Caco-2 (cell line): ENCODE measurements at regions not wholly inside any gene's neighbourhood (a gene's known extent, or its start where the extent isn't known, plus 50 kb on each side); places are given as distances from the start of the nearest gene placed in this dataset.

Source experiments
- BruUV-seq: library from RNA; stranded (reverse); fragments of 400-500 nt; replicated peaks from 2 replicates; lab custom pipeline; 2021; lab: Mats Ljungman, UMichigan
- CTCF ChIA-PET: fragments of 300-600 bp; sonication (Branson Sonifier 250); formaldehyde crosslinking; loops from one replicate; lab custom pipeline; 2022; ENCODE audit warnings: antibody characterized with exemption; lab: Charles Lee
- POLR2A ChIA-PET: fragments of 300-600 bp; sonication (Branson Sonifier 250); formaldehyde crosslinking; loops from one replicate; lab custom pipeline; 2022; ENCODE audit warnings: antibody characterized with exemption; lab: Charles Lee
- DNase-seq, 2 experiments: peaks; one replicate each; pipeline versions ENCODE4 v3.0.0 to v3.0.0-alpha.2; 2020 to 2022
- H3K27me3 ChIP-seq: replicated peaks from 2 replicates; pipeline ENCODE4 v1.6.0; 2011; ENCODE audit warnings: low read length; ENCODE audit not compliant: control insufficient read depth, insufficient read depth
- H3K36me3 ChIP-seq: 2 replicates; pipeline ENCODE4 v1.5.1; 2011; ENCODE audit warnings: low read length; ENCODE audit not compliant: control insufficient read depth, insufficient read depth
- H3K4me1 ChIP-seq: fragments of 250-450 bp; sonication (Bioruptor Pico); 2 replicates; pipeline ENCODE4 v1.5.1; 2020; ENCODE audit warnings: mild to moderate bottlenecking
- H3K4me3 ChIP-seq: 2 replicates; pipeline ENCODE4 v1.5.1; 2011; ENCODE audit warnings: low read depth, mild to moderate bottlenecking, control low read depth, low read length
- H3K9me3 ChIP-seq: fragments of 250-450 bp; sonication (Bioruptor Pico); 2 replicates; pipeline ENCODE4 v1.5.1; 2020; ENCODE audit warnings: mild to moderate bottlenecking, moderate library complexity
- H3K27ac Mint-ChIP-seq: one replicate; pipeline ENCODE4 v1.8.0; 2022; ENCODE audit warnings: mixed read lengths; ENCODE audit not compliant: unreplicated experiment
- H3K27me3 Mint-ChIP-seq: one replicate; pipeline ENCODE4 v1.8.0; 2022; ENCODE audit warnings: mixed read lengths; ENCODE audit not compliant: insufficient read depth, unreplicated experiment
- H3K36me3 Mint-ChIP-seq: one replicate; pipeline ENCODE4 v1.8.0; 2022; ENCODE audit warnings: mild to moderate bottlenecking, mixed read lengths; ENCODE audit not compliant: insufficient read depth, unreplicated experiment
- H3K4me1 Mint-ChIP-seq: one replicate; pipeline ENCODE4 v1.8.0; 2022; ENCODE audit warnings: low read depth, mixed read lengths; ENCODE audit not compliant: unreplicated experiment
- H3K4me3 Mint-ChIP-seq: one replicate; pipeline ENCODE4 v1.8.0; 2022; ENCODE audit warnings: mild to moderate bottlenecking, moderate library complexity, mixed read lengths; ENCODE audit not compliant: unreplicated experiment
- H3K9me3 Mint-ChIP-seq: one replicate; pipeline ENCODE4 v1.8.0; 2022; ENCODE audit warnings: mixed read lengths; ENCODE audit not compliant: unreplicated experiment
- CTCF ChIP-seq, 2 experiments: fragments of 200-600 bp in 1 of 2; IDR thresholded peaks; 1 replicate in 1 of 2; 2 replicates in 1 of 2; pipeline versions ENCODE4 v1.5.1 to v1.8.0; 2011 to 2022; ENCODE audit warnings: antibody characterized with exemption in 1 of 2, control low read depth in 1 of 2, inconsistent platforms in 1 of 2, low read depth in 1 of 2, low read length in 1 of 2, mild to moderate bottlenecking in 1 of 2, moderate library complexity in 1 of 2; ENCODE audit not compliant: insufficient read depth in 1 of 2, severe bottlenecking in 1 of 2, unreplicated experiment in 1 of 2
- intact Hi-C: fragments of 100-400 bp; cut with micrococcal nuclease; formaldehyde crosslinking; loops from one replicate; pipeline ENCODE4 v1.10.0; 2022; ENCODE audit not compliant: unreplicated experiment

- H3K4me3 Mint-ChIP-seq = no peak overlapping the region
- no peaks in the 10 kb centered on the region for H3K36me3 Mint-ChIP-seq
- TF ChIP-seq CTCF (IDR thresholded peaks at IDR 0.05; ENCODE audit: insufficient read depth in 1 of 2, low read depth in 1 of 2, low read length in 1 of 2, severe bottlenecking in 1 of 2, unreplicated experiment in 1 of 2) = no peak
- no peak overlapping the region for H3K27ac Mint-ChIP-seq
- Histone ChIP-seq H3K4me1 (no peaks in the 10 kb centered on the region), H3K9me3 (no peaks in the 10 kb centered on the region), H3K36me3 (no peaks in the 10 kb centered on the region), H3K4me3 (no peak overlapping the region), H3K27me3 (no peaks in the 10 kb centered on the region)
- no TSS peak for BruUV-seq
- intact Hi-C loops = no loop called here
- CTCF ChIA-PET = no interaction called here
- no peaks in the 10 kb centered on the region for H3K9me3 Mint-ChIP-seq
- no peak for DNase-seq
- POLR2A ChIA-PET = no interaction called here
- peaks cover 11% of the 10 kb centered on the region for H3K27me3 Mint-ChIP-seq
- no peaks in the 10 kb centered on the region for H3K4me1 Mint-ChIP-seq
Measured at GRCh38 chr17:6018788-6019187, 51.4 kb upstream of the WSCD1 start.

DNA sequence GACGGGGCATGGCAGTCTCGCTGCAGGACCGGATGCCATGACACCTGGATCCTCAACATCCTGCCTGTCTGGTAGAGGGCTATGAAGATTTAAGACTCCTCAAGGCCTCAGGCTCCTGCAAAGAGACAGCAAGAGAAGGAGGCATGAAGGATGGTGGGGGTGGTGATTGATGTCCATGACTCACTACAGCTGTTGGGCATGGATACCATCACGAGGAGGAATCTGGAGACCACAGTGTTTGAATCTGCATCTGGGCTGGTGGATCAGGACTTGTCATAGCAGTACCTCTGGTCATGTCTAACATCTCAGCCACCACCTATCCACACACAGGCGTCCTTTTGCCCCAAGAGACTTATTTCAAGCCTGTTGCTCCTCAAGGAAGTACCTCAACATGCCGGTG lies 50.2 kb upstream of the WSCD1 start:
- Mint-ChIP-seq H3K27ac (no peak overlapping the region), H3K36me3 (no peaks in the 10 kb centered on the region), H3K9me3 (no peaks in the 10 kb centered on the region), H3K4me3 (no peak overlapping the region), H3K27me3 (peaks cover 8% of the 10 kb centered on the region), H3K4me1 (no peaks in the 10 kb centered on the region)
- CTCF ChIA-PET = no interaction called here
- no peaks in the 10 kb centered on the region for H3K4me1 ChIP-seq
- no peak for DNase-seq
- H3K27me3 ChIP-seq = no peaks in the 10 kb centered on the region
- BruUV-seq = no TSS peak
- intact Hi-C loops = no loop called here
- no peaks in the 10 kb centered on the region for H3K9me3 ChIP-seq
- no peak for TF ChIP-seq CTCF (IDR thresholded peaks at IDR 0.05; ENCODE audit: insufficient read depth in 1 of 2, low read depth in 1 of 2, low read length in 1 of 2, severe bottlenecking in 1 of 2, unreplicated experiment in 1 of 2)
- H3K4me3 ChIP-seq = no peak overlapping the region
- no peaks in the 10 kb centered on the region for H3K36me3 ChIP-seq
- POLR2A ChIA-PET = no interaction called here

DNA sequence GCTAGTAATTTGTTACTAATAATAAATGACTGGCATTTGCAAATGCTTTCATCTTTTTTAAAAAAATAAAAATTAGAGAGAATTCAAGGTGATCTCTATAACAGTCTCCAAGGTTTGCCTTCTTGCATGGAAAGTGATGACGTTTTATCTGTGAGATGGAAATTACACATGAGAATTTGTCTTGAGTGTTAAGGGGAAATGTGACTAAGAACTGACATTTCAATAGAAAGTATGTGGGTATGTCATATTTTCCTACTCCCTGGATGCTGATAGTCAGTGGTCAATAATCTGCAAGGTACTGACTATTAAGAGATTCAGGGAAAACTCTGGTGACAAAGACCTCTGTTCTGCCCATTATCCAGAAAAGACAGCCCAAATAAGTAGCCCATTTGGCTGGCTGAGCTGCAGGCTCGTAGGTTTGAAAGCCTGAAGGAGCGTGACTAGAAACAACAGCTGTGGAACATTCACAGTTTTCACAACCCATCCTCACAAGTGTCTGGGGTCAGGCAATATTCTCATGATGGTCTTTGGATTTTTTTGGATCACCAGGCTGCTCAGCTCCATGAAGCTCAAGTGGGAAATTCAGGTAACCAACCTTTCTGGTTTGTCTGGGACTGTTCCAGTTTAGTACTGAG lies 49.7 kb upstream of the WSCD1 start:
- H3K4me1 ChIP-seq = no peaks in the 10 kb centered on the region
- ChIA-PET CTCF (no interaction called here), POLR2A (no interaction called here)
- Mint-ChIP-seq H3K4me1 (no peaks in the 10 kb centered on the region), H3K9me3 (no peaks in the 10 kb centered on the region), H3K36me3 (no peaks in the 10 kb centered on the region), H3K27me3 (peaks cover 8% of the 10 kb centered on the region), H3K4me3 (no peak overlapping the region), H3K27ac (no peak overlapping the region)
- no peak for DNase-seq
- H3K36me3 ChIP-seq = no peaks in the 10 kb centered on the region
- BruUV-seq = no TSS peak
- intact Hi-C loops = no loop called here
- H3K4me3 ChIP-seq = no peak overlapping the region
- H3K9me3 ChIP-seq = no peaks in the 10 kb centered on the region
- H3K27me3 ChIP-seq = no peaks in the 10 kb centered on the region
- no peak for TF ChIP-seq CTCF (IDR thresholded peaks at IDR 0.05; ENCODE audit: insufficient read depth in 1 of 2, low read depth in 1 of 2, low read length in 1 of 2, severe bottlenecking in 1 of 2, unreplicated experiment in 1 of 2)
